GM12878 (cell line): ENCODE measurements at regions not wholly inside any gene's neighbourhood (a gene's known extent, or its start where the extent isn't known, plus 50 kb on each side); places are given as distances from the start of the nearest gene placed in this dataset.

Experiments
- ATAC-seq: fragments of 200-7000 bp; cut with Tn5 transposase; 3 replicates; pipeline ENCODE4 v1.9.1; 2020; ENCODE audit warnings: mild to moderate bottlenecking, moderate library complexity
- BruUV-seq: library from RNA; stranded (reverse); fragments of 400-500 nt; replicated peaks from 2 replicates; lab custom pipeline; 2021; lab: Mats Ljungman, UMichigan
- CTCF ChIA-PET: fragments of 300-600 bp; sonication (Branson Sonifier 250); formaldehyde crosslinking; extraction: SDS; loops from one replicate; lab custom pipeline; 2021; ENCODE audit warnings: inconsistent platforms; lab: Yijun Ruan, JAX
- POLR2A ChIA-PET: fragments of 350-600 bp; formaldehyde crosslinking; extraction: SDS; loops from one replicate; lab custom pipeline; 2021; ENCODE audit warnings: inconsistent platforms; lab: Charles Lee
- RAD21 ChIA-PET: fragments of 300-600 bp; sonication (Branson Sonifier 250); formaldehyde crosslinking; loops from one replicate; lab custom pipeline; 2023; ENCODE audit warnings: antibody characterized with exemption; ENCODE audit not compliant: unreplicated experiment; lab: Charles Lee
- SMC1A ChIA-PET: fragments of 300-600 bp; sonication (Branson Sonifier 250); formaldehyde crosslinking; loops from one replicate; lab custom pipeline; 2023; ENCODE audit not compliant: unreplicated experiment, uncharacterized antibody; lab: Charles Lee
- DNase-seq: peaks from one replicate; pipeline ENCODE4 v3.0.0-alpha.2; 2011; ENCODE audit warnings: low read depth, low spot score
- FAIRE-seq: peaks from 3 replicates; lab custom pipeline; 2011; peaks lifted over from hg19 to GRCh38; lab: Jason Lieb, UNC
- H2AFZ ChIP-seq: 2 replicates; pipeline ENCODE4 v1.6.0; 2011; ENCODE audit warnings: low read depth, low read length, control low read depth; ENCODE audit not compliant: control insufficient read depth
- H3K27ac ChIP-seq: 2 replicates; pipeline ENCODE4 v1.5.1; 2011; ENCODE audit warnings: control low read depth; ENCODE audit not compliant: control insufficient read depth, insufficient read depth
- H3K27me3 ChIP-seq, 2 experiments: replicated peaks in 1 of 2; 2 replicates each; pipeline versions ENCODE4 v1.6.0 to v1.6.1; 2011; ENCODE audit warnings: low read length in 1 of 2; ENCODE audit not compliant: control insufficient read depth in 2 of 2, insufficient read depth in 2 of 2
- H3K36me3 ChIP-seq, 2 experiments: 2 replicates each; pipeline ENCODE4 v1.5.1; 2011; ENCODE audit warnings: low read length in 1 of 2; ENCODE audit not compliant: control insufficient read depth in 2 of 2, insufficient read depth in 2 of 2
- H3K4me1 ChIP-seq: 2 replicates; pipeline ENCODE4 v1.6.1; 2011; ENCODE audit warnings: mild to moderate bottlenecking, low read length, moderate library complexity, mixed read lengths; ENCODE audit not compliant: control insufficient read depth, insufficient read depth
- H3K4me2 ChIP-seq: 2 replicates; pipeline ENCODE4 v1.6.0; 2011; ENCODE audit warnings: control low read depth; ENCODE audit not compliant: control insufficient read depth, insufficient read depth
- H3K4me3 ChIP-seq: fragments of 200-600 bp; sonication (generic); 2 replicates; pipeline ENCODE4 v1.5.1; 2016
- H3K79me2 ChIP-seq: 2 replicates; pipeline ENCODE4 v1.6.0; 2011; ENCODE audit warnings: low read length; ENCODE audit not compliant: control insufficient read depth, insufficient read depth
- H3K9ac ChIP-seq: 2 replicates; pipeline ENCODE4 v1.8.0; 2011; ENCODE audit warnings: low read length, control low read depth, mixed read lengths; ENCODE audit not compliant: control insufficient read depth, insufficient read depth
- H3K9me3 ChIP-seq: replicated peaks from 3 replicates; pipeline ENCODE4 v1.5.1; 2011; ENCODE audit warnings: mild to moderate bottlenecking, low read length; ENCODE audit not compliant: control insufficient read depth, insufficient read depth
- H4K20me1 ChIP-seq: 2 replicates; pipeline ENCODE4 v1.6.0; 2011; ENCODE audit not compliant: control insufficient read depth, insufficient read depth
- BACH1 ChIP-seq: fragments of 450-650 bp; IDR thresholded peaks from 2 replicates; pipeline ENCODE4 v1.6.1; 2017; ENCODE audit warnings: mild to moderate bottlenecking, borderline replicate concordance
- BHLHE40 ChIP-seq, 2 experiments: fragments of 450-650 bp in 1 of 2; IDR thresholded peaks; 2 replicates each; pipeline ENCODE4 v1.6.1; 2011 to 2017; ENCODE audit warnings: low read depth in 2 of 2, borderline replicate concordance in 1 of 2, improper control_type of control experiment in 1 of 2, low read length in 1 of 2, mild to moderate bottlenecking in 1 of 2
- IKZF2 ChIP-seq, 2 experiments: fragments of 450-650 bp; IDR thresholded peaks; 2 replicates each; pipeline ENCODE4 v1.6.1; 2017; ENCODE audit warnings: mild to moderate bottlenecking in 2 of 2, moderate library complexity in 2 of 2
- KLF5 ChIP-seq: fragments of 450-650 bp; IDR thresholded peaks from 2 replicates; pipeline ENCODE4 v1.6.1; 2014; ENCODE audit warnings: mild to moderate bottlenecking; ENCODE audit not compliant: partially characterized antibody
- PML ChIP-seq: IDR thresholded peaks from 2 replicates; pipeline ENCODE4 v1.6.1; 2012; ENCODE audit warnings: low read length, inconsistent platforms
- POLR2AphosphoS2 ChIP-seq: IDR thresholded peaks from 2 replicates; pipeline ENCODE4 v1.6.1; 2011; ENCODE audit warnings: low read depth, mild to moderate bottlenecking, low read length, improper control_type of control experiment, moderate library complexity
- RB1 ChIP-seq: fragments of 450-650 bp; formaldehyde crosslinking; IDR thresholded peaks from 2 replicates; pipeline ENCODE4 v1.6.1; 2017; ENCODE audit warnings: mild to moderate bottlenecking, borderline replicate concordance
- SMAD1 ChIP-seq: fragments of 450-650 bp; IDR thresholded peaks from 2 replicates; pipeline ENCODE4 v1.6.1; 2018; ENCODE audit warnings: mild to moderate bottlenecking, low read depth; ENCODE audit not compliant: partially characterized antibody
- SMARCA5 ChIP-seq: fragments of 450-650 bp; IDR thresholded peaks from 2 replicates; pipeline ENCODE4 v1.6.1; 2017; ENCODE audit warnings: mild to moderate bottlenecking
- SREBF1 ChIP-seq: IDR thresholded peaks from 2 replicates; pipeline ENCODE4 v1.6.1; 2012; ENCODE audit warnings: mild to moderate bottlenecking, low read length
- SREBF2 ChIP-seq: IDR thresholded peaks from 2 replicates; pipeline ENCODE4 v1.6.1; 2012; ENCODE audit warnings: mild to moderate bottlenecking, low read length
- STAT1 ChIP-seq: fragments of 450-650 bp; conservative IDR thresholded peaks from 2 replicates; pipeline ENCODE4 v1.6.1; 2014; ENCODE audit warnings: antibody characterized with exemption, mild to moderate bottlenecking
- ZNF217 ChIP-seq: fragments of 450-650 bp; IDR thresholded peaks from 2 replicates; pipeline ENCODE4 v1.6.1; 2017; ENCODE audit warnings: antibody characterized with exemption, mild to moderate bottlenecking
- ZNF384 ChIP-seq: IDR thresholded peaks from 2 replicates; pipeline ENCODE4 v1.6.1; 2012; ENCODE audit warnings: low read depth, mild to moderate bottlenecking, low read length, improper control_type of control experiment, borderline replicate concordance
- ZNF622 ChIP-seq: fragments of 450-650 bp; IDR thresholded peaks from 2 replicates; pipeline ENCODE4 v1.6.1; 2017; ENCODE audit warnings: mild to moderate bottlenecking, inconsistent platforms
- WGBS: methylation state at CpG from one replicate; pipeline ENCODE4 v1.1.6; 2016; ENCODE audit warnings: low lambda C conversion rate; ENCODE audit not compliant: insufficient replicate concordance, insufficient coverage; ENCODE audit errors: missing lambda C conversion rate; 5-methylcytosine and 5-hydroxymethylcytosine counted together
- in situ Hi-C: fragments of 300-500 bp; cut with MboI; formaldehyde crosslinking; loops from 9 replicates; pipeline ENCODE4 v1.14.3; 2018; ENCODE audit warnings: mixed read lengths
- intact Hi-C: fragments of 100-400 bp; cut with micrococcal nuclease; formaldehyde crosslinking; loops from one replicate; pipeline ENCODE4 v1.14.2; 2022; ENCODE audit not compliant: unreplicated experiment
- TF ChIP-seq, protein P1 (sequence below): fragments of 450-650 bp; IDR thresholded peaks from 2 replicates; pipeline ENCODE4 v1.6.1; 2018; ENCODE audit warnings: mild to moderate bottlenecking, low read depth, moderate library complexity; ENCODE audit not compliant: partially characterized antibody
- TF ChIP-seq, protein P2 (sequence below): fragments of 450-650 bp; IDR thresholded peaks from 2 replicates; pipeline ENCODE4 v1.6.1; 2017; ENCODE audit warnings: mild to moderate bottlenecking, moderate library complexity

- Histone ChIP-seq H4K20me1 (no peaks in the 10 kb centered on the region), H3K9ac (no peak overlapping the region), H3K79me2 (no peaks in the 10 kb centered on the region), H3K9me3 (no peaks in the 10 kb centered on the region), H3K27ac (no peak overlapping the region), H3K27me3 (no peaks in the 10 kb centered on the region), H2AFZ (no peak overlapping the region), H3K4me1 (no peaks in the 10 kb centered on the region), H3K4me2 (no peak overlapping the region), H3K36me3 (no peaks in the 10 kb centered on the region), H3K4me3 (no peak overlapping the region)
- SMC1A ChIA-PET: no interaction called here
- POLR2A ChIA-PET: no interaction called here
- 0% methylated on average over 1 of the region's 1 CpG for WGBS
- in situ Hi-C loops (no loop called here), intact Hi-C loops (no loop called here)
- FAIRE-seq (no peak), DNase-seq (no peak), ATAC-seq (no peak)
- no TSS peak for BruUV-seq
- CTCF ChIA-PET: no interaction called here
- RAD21 ChIA-PET: no interaction called here
- TF ChIP-seq PML: no peak
- TF ChIP-seq RB1: no peak
- no peak for TF ChIP-seq BHLHE40 (IDR thresholded peaks at IDR 0.05; ENCODE audit: borderline replicate concordance in 1 of 2, low read depth in 2 of 2, low read length in 1 of 2)
- no peak for TF ChIP-seq SMARCA5
- no peak for TF ChIP-seq KLF5
- no peak for TF ChIP-seq ZNF384
- TF ChIP-seq STAT1: no peak
- TF ChIP-seq BACH1: no peak
- no peak for TF ChIP-seq ZNF217
- TF ChIP-seq SREBF2: no peak
- no peak for TF ChIP-seq ZNF622
- TF ChIP-seq, protein P1, sequence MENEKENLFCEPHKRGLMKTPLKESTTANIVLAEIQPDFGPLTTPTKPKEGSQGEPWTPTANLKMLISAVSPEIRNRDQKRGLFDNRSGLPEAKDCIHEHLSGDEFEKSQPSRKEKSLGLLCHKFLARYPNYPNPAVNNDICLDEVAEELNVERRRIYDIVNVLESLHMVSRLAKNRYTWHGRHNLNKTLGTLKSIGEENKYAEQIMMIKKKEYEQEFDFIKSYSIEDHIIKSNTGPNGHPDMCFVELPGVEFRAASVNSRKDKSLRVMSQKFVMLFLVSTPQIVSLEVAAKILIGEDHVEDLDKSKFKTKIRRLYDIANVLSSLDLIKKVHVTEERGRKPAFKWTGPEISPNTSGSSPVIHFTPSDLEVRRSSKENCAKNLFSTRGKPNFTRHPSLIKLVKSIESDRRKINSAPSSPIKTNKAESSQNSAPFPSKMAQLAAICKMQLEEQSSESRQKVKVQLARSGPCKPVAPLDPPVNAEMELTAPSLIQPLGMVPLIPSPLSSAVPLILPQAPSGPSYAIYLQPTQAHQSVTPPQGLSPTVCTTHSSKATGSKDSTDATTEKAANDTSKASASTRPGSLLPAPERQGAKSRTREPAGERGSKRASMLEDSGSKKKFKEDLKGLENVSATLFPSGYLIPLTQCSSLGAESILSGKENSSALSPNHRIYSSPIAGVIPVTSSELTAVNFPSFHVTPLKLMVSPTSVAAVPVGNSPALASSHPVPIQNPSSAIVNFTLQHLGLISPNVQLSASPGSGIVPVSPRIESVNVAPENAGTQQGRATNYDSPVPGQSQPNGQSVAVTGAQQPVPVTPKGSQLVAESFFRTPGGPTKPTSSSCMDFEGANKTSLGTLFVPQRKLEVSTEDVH: no peak
- TF ChIP-seq POLR2AphosphoS2: no peak
- TF ChIP-seq SMAD1: no peak
- TF ChIP-seq, protein P2, sequence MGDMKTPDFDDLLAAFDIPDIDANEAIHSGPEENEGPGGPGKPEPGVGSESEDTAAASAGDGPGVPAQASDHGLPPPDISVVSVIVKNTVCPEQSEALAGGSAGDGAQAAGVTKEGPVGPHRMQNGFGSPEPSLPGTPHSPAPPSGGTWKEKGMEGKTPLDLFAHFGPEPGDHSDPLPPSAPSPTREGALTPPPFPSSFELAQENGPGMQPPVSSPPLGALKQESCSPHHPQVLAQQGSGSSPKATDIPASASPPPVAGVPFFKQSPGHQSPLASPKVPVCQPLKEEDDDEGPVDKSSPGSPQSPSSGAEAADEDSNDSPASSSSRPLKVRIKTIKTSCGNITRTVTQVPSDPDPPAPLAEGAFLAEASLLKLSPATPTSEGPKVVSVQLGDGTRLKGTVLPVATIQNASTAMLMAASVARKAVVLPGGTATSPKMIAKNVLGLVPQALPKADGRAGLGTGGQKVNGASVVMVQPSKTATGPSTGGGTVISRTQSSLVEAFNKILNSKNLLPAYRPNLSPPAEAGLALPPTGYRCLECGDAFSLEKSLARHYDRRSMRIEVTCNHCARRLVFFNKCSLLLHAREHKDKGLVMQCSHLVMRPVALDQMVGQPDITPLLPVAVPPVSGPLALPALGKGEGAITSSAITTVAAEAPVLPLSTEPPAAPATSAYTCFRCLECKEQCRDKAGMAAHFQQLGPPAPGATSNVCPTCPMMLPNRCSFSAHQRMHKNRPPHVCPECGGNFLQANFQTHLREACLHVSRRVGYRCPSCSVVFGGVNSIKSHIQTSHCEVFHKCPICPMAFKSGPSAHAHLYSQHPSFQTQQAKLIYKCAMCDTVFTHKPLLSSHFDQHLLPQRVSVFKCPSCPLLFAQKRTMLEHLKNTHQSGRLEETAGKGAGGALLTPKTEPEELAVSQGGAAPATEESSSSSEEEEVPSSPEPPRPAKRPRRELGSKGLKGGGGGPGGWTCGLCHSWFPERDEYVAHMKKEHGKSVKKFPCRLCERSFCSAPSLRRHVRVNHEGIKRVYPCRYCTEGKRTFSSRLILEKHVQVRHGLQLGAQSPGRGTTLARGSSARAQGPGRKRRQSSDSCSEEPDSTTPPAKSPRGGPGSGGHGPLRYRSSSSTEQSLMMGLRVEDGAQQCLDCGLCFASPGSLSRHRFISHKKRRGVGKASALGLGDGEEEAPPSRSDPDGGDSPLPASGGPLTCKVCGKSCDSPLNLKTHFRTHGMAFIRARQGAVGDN: no peak
- TF ChIP-seq IKZF2 (IDR thresholded peaks at IDR 0.05): no peak
- no peak for TF ChIP-seq SREBF1
Observed at GRCh38 chr2:153404792-153405191, 73.8 kb downstream of the RPRM start.
